C4-2B (cell line): ENCODE measurements at regions not wholly inside any gene's neighbourhood (a gene's known extent, or its start where the extent isn't known, plus 50 kb on each side); places are given as distances from the start of the nearest gene placed in this dataset.

Experiments used
- H3K27ac ChIP-seq: fragments of 450-650 bp; 2 replicates; pipeline ENCODE4 v1.5.1; 2017
- ZFX ChIP-seq: fragments of 450-650 bp; IDR thresholded peaks from 2 replicates; pipeline ENCODE4 v1.6.1; 2017
- TF ChIP-seq, protein P1 (sequence below): fragments of 450-650 bp; conservative IDR thresholded peaks from 2 replicates; pipeline ENCODE4 v1.5.1; 2017; ENCODE audit warnings: mild to moderate bottlenecking

- H3K27ac ChIP-seq = no peak overlapping the region
- TF ChIP-seq, protein P1, sequence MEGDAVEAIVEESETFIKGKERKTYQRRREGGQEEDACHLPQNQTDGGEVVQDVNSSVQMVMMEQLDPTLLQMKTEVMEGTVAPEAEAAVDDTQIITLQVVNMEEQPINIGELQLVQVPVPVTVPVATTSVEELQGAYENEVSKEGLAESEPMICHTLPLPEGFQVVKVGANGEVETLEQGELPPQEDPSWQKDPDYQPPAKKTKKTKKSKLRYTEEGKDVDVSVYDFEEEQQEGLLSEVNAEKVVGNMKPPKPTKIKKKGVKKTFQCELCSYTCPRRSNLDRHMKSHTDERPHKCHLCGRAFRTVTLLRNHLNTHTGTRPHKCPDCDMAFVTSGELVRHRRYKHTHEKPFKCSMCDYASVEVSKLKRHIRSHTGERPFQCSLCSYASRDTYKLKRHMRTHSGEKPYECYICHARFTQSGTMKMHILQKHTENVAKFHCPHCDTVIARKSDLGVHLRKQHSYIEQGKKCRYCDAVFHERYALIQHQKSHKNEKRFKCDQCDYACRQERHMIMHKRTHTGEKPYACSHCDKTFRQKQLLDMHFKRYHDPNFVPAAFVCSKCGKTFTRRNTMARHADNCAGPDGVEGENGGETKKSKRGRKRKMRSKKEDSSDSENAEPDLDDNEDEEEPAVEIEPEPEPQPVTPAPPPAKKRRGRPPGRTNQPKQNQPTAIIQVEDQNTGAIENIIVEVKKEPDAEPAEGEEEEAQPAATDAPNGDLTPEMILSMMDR = no peak
- no peak for TF ChIP-seq ZFX
Measured at GRCh38 chr4:83660578-83660977, 124.7 kb downstream of the GPAT3 start.

DNA sequence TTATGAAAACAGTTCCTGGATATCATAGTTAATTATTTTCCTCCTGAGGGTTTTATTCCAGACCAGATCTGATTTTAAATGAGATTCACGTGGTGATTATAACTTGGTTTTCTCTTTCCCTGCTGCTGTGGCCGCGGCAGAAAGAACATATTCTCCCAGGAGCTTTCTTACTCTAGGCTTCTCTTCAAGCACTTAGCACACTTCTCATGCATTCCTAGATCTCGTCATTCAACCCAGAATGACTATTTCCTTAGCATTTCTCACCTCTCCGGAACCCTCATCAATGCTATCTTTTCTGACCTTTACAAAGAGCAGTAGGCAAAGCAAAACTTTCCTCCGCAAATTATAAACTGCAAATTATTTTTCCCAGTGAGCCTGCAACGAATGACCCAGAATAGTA lies 122.9 kb downstream of the GPAT3 start:
- TF ChIP-seq ZFX = no peak
- TF ChIP-seq, protein P1 = no peak
- H3K27ac ChIP-seq = no peak overlapping the region

DNA sequence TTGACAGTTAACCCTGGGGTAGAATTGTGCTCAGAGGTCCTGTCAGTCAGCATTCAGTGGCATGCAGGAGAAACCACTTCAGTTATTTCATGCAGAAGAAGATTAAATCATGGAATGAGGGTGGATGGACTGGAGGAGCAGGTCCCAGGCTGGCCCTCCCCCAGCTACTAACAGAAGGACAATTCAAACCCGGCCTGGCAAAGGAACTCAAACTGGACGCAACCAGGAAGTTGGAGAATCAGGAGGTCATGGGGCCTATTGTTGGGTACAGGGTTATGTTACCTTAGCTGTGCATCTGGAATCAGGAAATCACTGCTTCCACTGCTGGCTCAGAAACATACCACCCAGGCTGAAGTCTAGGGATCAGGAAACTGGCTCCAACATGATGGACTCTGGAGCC lies 121.4 kb downstream of the GPAT3 start:
- H3K27ac ChIP-seq = no peak overlapping the region
- TF ChIP-seq ZFX = no peak
- TF ChIP-seq, protein P1 = no peak
